Fibroblast of lung (primary cell): ENCODE measurements at regions not wholly inside any gene's neighbourhood (a gene's known extent, or its start where the extent isn't known, plus 50 kb on each side); places are given as distances from the start of the nearest gene placed in this dataset.

Experiments used
- DNase-seq, 2 donors: peaks; one replicate each; pipeline versions ENCODE4 v3.0.0 to v3.0.0-alpha.2; 2010; ENCODE audit warnings: low read depth in 2 of 2
- H2AFZ ChIP-seq: 2 replicates; pipeline ENCODE4 v1.5.1; 2012; ENCODE audit warnings: low read length, control low read depth, inconsistent platforms
- H3K27ac ChIP-seq: 2 replicates; pipeline ENCODE4 v1.5.1; 2011; ENCODE audit warnings: low read length, control low read depth; ENCODE audit not compliant: insufficient read depth
- H3K27me3 ChIP-seq: 2 replicates; pipeline ENCODE4 v1.5.1; 2011; ENCODE audit warnings: mild to moderate bottlenecking, low read length; ENCODE audit not compliant: control insufficient read depth, insufficient read depth
- H3K36me3 ChIP-seq: 2 replicates; pipeline ENCODE4 v1.5.1; 2011; ENCODE audit warnings: low read length; ENCODE audit not compliant: control insufficient read depth, insufficient read depth
- H3K4me1 ChIP-seq: 2 replicates; pipeline ENCODE4 v1.5.1; 2011; ENCODE audit warnings: low read length; ENCODE audit not compliant: control insufficient read depth, insufficient read depth; ENCODE audit errors: extremely low read depth
- H3K4me2 ChIP-seq: 2 replicates; pipeline ENCODE4 v1.5.1; 2011; ENCODE audit warnings: low read length, control low read depth; ENCODE audit not compliant: insufficient read depth; ENCODE audit errors: extremely low read depth
- H3K4me3 ChIP-seq, 4 experiments: fragments of 200-600 bp in 1 of 4; sonication (generic) in 1 of 4; replicated peaks in 1 of 4; 2 replicates each; pipeline ENCODE4 v1.5.1; 2011 to 2016; ENCODE audit warnings: low read length in 4 of 4, low read depth in 3 of 4, mild to moderate bottlenecking in 3 of 4, control low read depth in 2 of 4, inconsistent platforms in 1 of 4, mixed read lengths in 1 of 4; ENCODE audit not compliant: insufficient read depth in 1 of 4; ENCODE audit errors: control extremely low read depth in 1 of 4
- H3K79me2 ChIP-seq: 2 replicates; pipeline ENCODE4 v1.5.1; 2012; ENCODE audit warnings: mild to moderate bottlenecking, low read length, inconsistent platforms; ENCODE audit not compliant: control insufficient read depth, insufficient read depth
- H3K9ac ChIP-seq: 2 replicates; pipeline ENCODE4 v1.5.1; 2011; ENCODE audit warnings: mild to moderate bottlenecking, low read length, control low read depth; ENCODE audit not compliant: insufficient read depth
- H3K9me3 ChIP-seq: 2 replicates; pipeline ENCODE4 v1.5.1; 2012; ENCODE audit warnings: low read depth, low read length; ENCODE audit not compliant: control insufficient read depth, insufficient read depth
- H4K20me1 ChIP-seq: 2 replicates; pipeline ENCODE4 v1.5.1; 2011; ENCODE audit warnings: low read length; ENCODE audit not compliant: control insufficient read depth, insufficient read depth; ENCODE audit errors: extremely low read depth
- CTCF ChIP-seq, 2 donors: IDR thresholded peaks in 1 of 2; conservative IDR thresholded peaks in 1 of 2; 1 replicate in 1 of 2; 2 replicates in 1 of 2; pipeline ENCODE4 v1.5.1; 2011 to 2012; ENCODE audit warnings: low read length in 2 of 2, control low read depth in 1 of 2, inconsistent platforms in 1 of 2, low read depth in 1 of 2, mild to moderate bottlenecking in 1 of 2
- EZH2 ChIP-seq: IDR thresholded peaks from 2 replicates; pipeline ENCODE4 v1.5.1; 2012; ENCODE audit warnings: low read length, control low read depth, mild to moderate bottlenecking; ENCODE audit errors: missing control alignments

GRCh38 chr18:1708006-1708405 is 803.3 kb downstream of the ADCYAP1 start:
- no peak overlapping the region for H3K9ac ChIP-seq
- H2AFZ ChIP-seq = no peak overlapping the region
- no peak overlapping the region for H3K4me3 ChIP-seq
- no peak overlapping the region for H3K27ac ChIP-seq
- no peak for TF ChIP-seq EZH2
- no peak for TF ChIP-seq CTCF (conservative IDR thresholded peaks at IDR 0.05 in 1 of 2, IDR thresholded peaks at IDR 0.05 in 1 of 2; ENCODE audit: low read depth in 1 of 2, low read length in 2 of 2)
- no peaks in the 10 kb centered on the region for H3K79me2 ChIP-seq
- no peaks in the 10 kb centered on the region for H4K20me1 ChIP-seq
- no peaks in the 10 kb centered on the region for H3K27me3 ChIP-seq
- no peaks in the 10 kb centered on the region for H3K36me3 ChIP-seq
- H3K4me1 ChIP-seq = no peaks in the 10 kb centered on the region
- no peaks in the 10 kb centered on the region for H3K9me3 ChIP-seq
- no peak for DNase-seq
- H3K4me2 ChIP-seq = no peak overlapping the region

- Histone ChIP-seq H3K79me2 (no peaks in the 10 kb centered on the region), H3K4me2 (no peak overlapping the region), H3K27ac (no peak overlapping the region), H3K4me1 (no peaks in the 10 kb centered on the region), H4K20me1 (no peaks in the 10 kb centered on the region), H3K27me3 (no peaks in the 10 kb centered on the region), H3K9ac (no peak overlapping the region), H3K36me3 (no peaks in the 10 kb centered on the region), H2AFZ (no peak overlapping the region), H3K4me3 (no peak overlapping the region), H3K9me3 (no peaks in the 10 kb centered on the region)
- TF ChIP-seq EZH2 (no peak), CTCF (conservative IDR thresholded peaks at IDR 0.05 in 1 of 2, IDR thresholded peaks at IDR 0.05 in 1 of 2; ENCODE audit: low read depth in 1 of 2, low read length in 2 of 2) (no peak)
- no peak for DNase-seq
Measured at GRCh38 chr18:1710114-1710513, 805.4 kb downstream of the ADCYAP1 start.

- H3K27ac ChIP-seq = no peak overlapping the region
- H3K4me2 ChIP-seq = no peak overlapping the region
- no peaks in the 10 kb centered on the region for H3K79me2 ChIP-seq
- H3K36me3 ChIP-seq = no peaks in the 10 kb centered on the region
- no peak for DNase-seq
- no peak overlapping the region for H2AFZ ChIP-seq
- H3K4me3 ChIP-seq = no peak overlapping the region
- no peaks in the 10 kb centered on the region for H3K4me1 ChIP-seq
- H4K20me1 ChIP-seq = no peaks in the 10 kb centered on the region
- no peak for TF ChIP-seq EZH2
- no peak for TF ChIP-seq CTCF (conservative IDR thresholded peaks at IDR 0.05 in 1 of 2, IDR thresholded peaks at IDR 0.05 in 1 of 2; ENCODE audit: low read depth in 1 of 2, low read length in 2 of 2)
- no peaks in the 10 kb centered on the region for H3K27me3 ChIP-seq
- no peak overlapping the region for H3K9ac ChIP-seq
- no peaks in the 10 kb centered on the region for H3K9me3 ChIP-seq
Measured at GRCh38 chr18:1732143-1732542, 827.5 kb downstream of the ADCYAP1 start.
